ENCODE measurements at regions not wholly inside any gene's neighbourhood (a gene's known extent, or its start where the extent isn't known, plus 50 kb on each side); places are given as distances from the start of the nearest gene placed in this dataset.
"Not testable (repeated sequence)": the region's sequence is repeated elsewhere in the genome, so short reads cannot be mapped to it uniquely, and the experiment has no call there.

DNA sequence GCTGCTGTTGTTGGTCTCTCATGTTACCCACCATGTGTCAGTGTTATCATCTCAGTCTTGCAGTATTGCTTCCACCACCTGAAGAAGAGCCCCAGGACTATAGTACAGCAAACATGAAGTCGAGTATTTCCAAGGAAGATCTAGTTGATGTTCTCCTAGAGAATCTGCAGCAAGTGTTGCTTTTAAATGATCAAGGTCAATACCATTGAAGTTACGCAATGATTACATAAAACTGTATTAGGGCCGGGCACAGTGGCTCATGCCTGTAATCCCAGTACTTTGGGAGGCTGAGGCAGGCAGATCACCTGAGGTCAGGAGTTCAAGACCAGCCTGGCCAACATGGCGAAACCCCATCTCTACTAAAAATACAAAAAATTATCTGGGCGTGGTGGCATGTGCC lies 173.9 kb downstream of the TJP1 start:
- not testable (repeated sequence) for H3K27ac ChIP-seq (ENCODE audit: insufficient read length, low read depth, low read length); H2AFZ ChIP-seq (ENCODE audit: low read length); H2AK5ac ChIP-seq (ENCODE audit: insufficient read length, low read length); H3K23me2 ChIP-seq (ENCODE audit: insufficient read length, low read depth, low read length, poor library complexity, severe bottlenecking); H3K27ac Mint-ChIP-seq; H3K4me1 Mint-ChIP-seq; H4K20me1 ChIP-seq (ENCODE audit: control insufficient read depth, insufficient read depth, insufficient read length); H3K23ac ChIP-seq (ENCODE audit: insufficient read length, low read depth, low read length); H3K56ac ChIP-seq (ENCODE audit: insufficient read length, low read depth, low read length); DNase-seq; H2BK12ac ChIP-seq (ENCODE audit: insufficient read length, low read depth, low read length); H3K4me3 Mint-ChIP-seq; H3K79me2 ChIP-seq (ENCODE audit: insufficient read depth, low read length); H3K9ac ChIP-seq (ENCODE audit: extremely low read depth, insufficient read length, low read length); H4K91ac ChIP-seq (ENCODE audit: insufficient read length, low read depth, low read length); H3K79me1 ChIP-seq (ENCODE audit: insufficient read depth, low read depth, low read length, poor library complexity, severe bottlenecking); H2BK15ac ChIP-seq (ENCODE audit: low read depth, low read length); H3K27me3 ChIP-seq (ENCODE audit: insufficient read depth, low read length); H3K9me3 ChIP-seq (ENCODE audit: control insufficient read depth, low read depth, low read length); H3K14ac ChIP-seq (ENCODE audit: insufficient read depth, low read length); H3K27me3 Mint-ChIP-seq (ENCODE audit: low read depth); H3K4me2 ChIP-seq (ENCODE audit: insufficient read depth, insufficient read length, low read length); H3K18ac ChIP-seq (ENCODE audit: insufficient read length, low read depth, low read length); H4K8ac ChIP-seq (replicated peaks; ENCODE audit: insufficient read length, low read depth, low read length); H2BK5ac ChIP-seq (ENCODE audit: insufficient read length, low read length); H2BK120ac ChIP-seq (ENCODE audit: low read depth, low read length, poor library complexity, severe bottlenecking); H2BK20ac ChIP-seq (ENCODE audit: low read depth, low read length, poor library complexity, severe bottlenecking); H3K4me1 ChIP-seq (ENCODE audit: insufficient read depth, low read length); H3T11ph ChIP-seq (ENCODE audit: low read length); H3K4ac ChIP-seq (ENCODE audit: low read depth, low read length); H4K5ac ChIP-seq (ENCODE audit: insufficient read length, low read depth, low read length)
- Mint-ChIP-seq H3K9me3 (peaks cover 12 to 25% of the 10 kb centered on the region in 2 experiments), H3K36me3 (ENCODE audit: insufficient read depth in 1 of 3, low read depth in 3 of 3) (peaks cover 3 to 11% (median 4%) of the 10 kb centered on the region in 3 experiments)
- no CpG with 5 or more reads among the region's 5 CpGs for WGBS (ENCODE audit: extremely low coverage, insufficient read length, low lambda C conversion rate)

Measured in H9 (cell line).